ENCODE measurements at regions not wholly inside any gene's neighbourhood (a gene's known extent, or its start where the extent isn't known, plus 50 kb on each side); places are given as distances from the start of the nearest gene placed in this dataset.

DNA sequence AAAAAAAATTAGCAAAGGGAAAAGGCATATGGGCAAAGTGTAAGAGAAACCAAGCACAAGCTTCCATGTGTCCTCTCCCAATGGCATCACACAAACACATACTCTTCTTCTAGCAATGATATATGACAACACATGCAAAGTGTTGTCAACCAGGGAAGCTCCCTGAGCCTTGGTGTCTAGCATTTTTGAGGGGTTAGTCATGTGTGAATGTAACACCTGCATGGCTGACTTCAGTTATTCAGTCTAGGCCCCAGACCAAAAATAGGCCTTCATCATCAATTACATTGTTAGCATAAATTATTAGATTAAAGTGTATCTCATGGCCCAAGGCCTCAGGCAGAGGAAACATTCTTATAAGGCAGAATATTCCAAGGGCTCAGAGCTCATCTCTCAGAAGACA lies 450.0 kb downstream of the TLE1 start:
- Histone ChIP-seq H2AFZ (no peak overlapping the region), H3K4me3 (no peak overlapping the region), H3K36me3 (replicated peaks; ENCODE audit: insufficient read depth, low read depth) (no peaks in the 10 kb centered on the region), H3K9me3 (ENCODE audit: low read depth) (no peaks in the 10 kb centered on the region), H3K27me3 (no peaks in the 10 kb centered on the region), H3K9me2 (replicated peaks; ENCODE audit: insufficient read depth) (no peaks in the 10 kb centered on the region), H3K27ac (no peak overlapping the region), H3K79me2 (no peaks in the 10 kb centered on the region), H3K4me1 (ENCODE audit: insufficient read depth) (no peaks in the 10 kb centered on the region), H3K4me2 (no peak overlapping the region), H4K20me1 (ENCODE audit: insufficient read depth, poor library complexity, severe bottlenecking) (no peaks in the 10 kb centered on the region)
- DNase-seq (ENCODE audit: low spot score) = no peak
- TF ChIP-seq CTCF (IDR thresholded peaks at IDR 0.05; ENCODE audit: poor library complexity) (no peak), EZH2phosphoT487 (IDR thresholded peaks at IDR 0.05; ENCODE audit: low read depth, severe bottlenecking, unreplicated experiment) (no peak), EZH2 (IDR thresholded peaks at IDR 0.05; ENCODE audit: borderline replicate concordance) (no peak)

DNA sequence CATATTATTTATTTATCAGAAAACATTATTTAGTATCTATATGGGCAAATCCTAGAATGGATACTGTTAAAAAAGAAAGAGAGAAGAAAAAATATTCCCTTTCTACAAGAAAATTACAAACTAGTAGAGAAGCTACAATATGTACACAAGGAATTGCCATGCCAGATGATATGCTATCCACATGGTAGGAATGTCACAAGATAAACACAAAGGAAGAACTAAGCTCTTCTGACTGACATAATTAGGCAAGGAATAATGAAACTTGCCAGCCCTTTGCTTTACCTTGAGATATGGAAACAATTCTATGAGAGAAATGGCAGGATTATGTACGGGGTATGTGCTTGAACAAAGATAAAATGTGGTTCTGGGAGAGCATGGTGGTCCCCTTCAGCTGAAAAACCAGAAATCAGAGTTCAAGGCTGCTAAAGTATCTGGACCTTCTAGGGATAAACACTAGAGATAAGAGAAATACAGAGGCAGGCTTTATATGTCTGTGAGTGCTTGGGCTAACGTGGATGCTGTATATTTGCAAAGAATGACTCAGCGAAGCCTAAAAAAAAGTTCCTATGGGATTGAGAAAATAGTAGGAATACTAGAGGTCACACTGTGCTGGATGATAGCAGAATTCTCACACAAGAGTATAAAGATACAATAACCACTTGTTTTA lies 451.6 kb downstream of the TLE1 start:
- Histone ChIP-seq H3K9me3 (ENCODE audit: low read depth) (no peaks in the 10 kb centered on the region), H3K9me2 (replicated peaks; ENCODE audit: insufficient read depth) (no peaks in the 10 kb centered on the region), H4K20me1 (ENCODE audit: insufficient read depth, poor library complexity, severe bottlenecking) (no peaks in the 10 kb centered on the region), H3K4me1 (ENCODE audit: insufficient read depth) (no peaks in the 10 kb centered on the region), H3K4me2 (peak overlapping the region; percentile 26), H3K79me2 (no peaks in the 10 kb centered on the region), H3K27me3 (no peaks in the 10 kb centered on the region), H3K36me3 (replicated peaks; ENCODE audit: insufficient read depth, low read depth) (no peaks in the 10 kb centered on the region), H3K27ac (peak overlapping the region; percentile 44), H3K4me3 (no peak overlapping the region), H2AFZ (no peak overlapping the region)
- DNase-seq (ENCODE audit: low spot score) = peak; percentile 26
- WGBS (ENCODE audit: low lambda C conversion rate, missing lambda C conversion rate) = 31% methylated on average over 3 of the region's 3 CpGs
- no peak for TF ChIP-seq EZH2phosphoT487 (IDR thresholded peaks at IDR 0.05; ENCODE audit: low read depth, severe bottlenecking, unreplicated experiment)
- no peak for TF ChIP-seq CTCF (IDR thresholded peaks at IDR 0.05; ENCODE audit: poor library complexity)
- no peak for TF ChIP-seq EZH2 (IDR thresholded peaks at IDR 0.05; ENCODE audit: borderline replicate concordance)

GRCh38 chr9:81234924-81235610 lies 454.3 kb downstream of the TLE1 start:
- no peaks in the 10 kb centered on the region for H3K27me3 ChIP-seq
- H3K36me3 ChIP-seq (replicated peaks; ENCODE audit: insufficient read depth, low read depth) = no peaks in the 10 kb centered on the region
- no peak overlapping the region for H3K4me2 ChIP-seq
- H3K27ac ChIP-seq = no peak overlapping the region
- no peak for TF ChIP-seq EZH2 (IDR thresholded peaks at IDR 0.05; ENCODE audit: borderline replicate concordance)
- TF ChIP-seq EZH2phosphoT487 (IDR thresholded peaks at IDR 0.05; ENCODE audit: low read depth, severe bottlenecking, unreplicated experiment) = no peak
- TF ChIP-seq CTCF (IDR thresholded peaks at IDR 0.05; ENCODE audit: poor library complexity) = no peak
- no peak for DNase-seq (ENCODE audit: low spot score)
- H4K20me1 ChIP-seq (ENCODE audit: insufficient read depth, poor library complexity, severe bottlenecking) = no peaks in the 10 kb centered on the region
- H3K4me1 ChIP-seq (ENCODE audit: insufficient read depth) = no peaks in the 10 kb centered on the region
- WGBS (ENCODE audit: low lambda C conversion rate, missing lambda C conversion rate) = 62% methylated on average over 6 of the region's 6 CpGs
- no peaks in the 10 kb centered on the region for H3K79me2 ChIP-seq
- no peaks in the 10 kb centered on the region for H3K9me2 ChIP-seq (replicated peaks; ENCODE audit: insufficient read depth)
- H3K9me3 ChIP-seq (ENCODE audit: low read depth) = no peaks in the 10 kb centered on the region
- H2AFZ ChIP-seq = no peak overlapping the region
- H3K4me3 ChIP-seq = no peak overlapping the region

Data from hepatocyte (in vitro differentiated cells).